GM23338 (cell line): ENCODE measurements at regions not wholly inside any gene's neighbourhood (a gene's known extent, or its start where the extent isn't known, plus 50 kb on each side); places are given as distances from the start of the nearest gene placed in this dataset.

Experiments used
- ATAC-seq: fragments of 200-7000 bp; cut with Tn5 transposase; 3 replicates; pipeline ENCODE4 v1.9.1; 2020
- DNase-seq: peaks from one replicate; pipeline ENCODE4 v3.0.0-alpha.2; 2015; ENCODE audit warnings: low spot score
- H2AFZ ChIP-seq: fragments of 200-600 bp; sonication (generic); 2 replicates; pipeline ENCODE4 v1.8.0; 2016; ENCODE audit warnings: antibody characterized with exemption, mild to moderate bottlenecking, moderate library complexity
- H3F3A ChIP-seq: fragments of 200-600 bp; sonication (generic); replicated peaks from 2 replicates; pipeline ENCODE4 v1.8.0; 2017; ENCODE audit warnings: antibody characterized with exemption, mixed run types, low read depth
- H3K27ac ChIP-seq: fragments of 200-600 bp; sonication (generic); 2 replicates; pipeline ENCODE4 v1.6.1; 2016; ENCODE audit warnings: low read depth
- H3K27me3 ChIP-seq: fragments of 200-600 bp; sonication (generic); 2 replicates; pipeline ENCODE4 v1.8.0; 2016; ENCODE audit warnings: mild to moderate bottlenecking, mixed run types, moderate library complexity; ENCODE audit not compliant: insufficient read depth
- H3K36me3 ChIP-seq: fragments of 200-600 bp; sonication (generic); 2 replicates; pipeline ENCODE4 v1.8.0; 2016; ENCODE audit warnings: mild to moderate bottlenecking; ENCODE audit not compliant: insufficient read depth
- H3K4me1 ChIP-seq: fragments of 200-600 bp; sonication (generic); 2 replicates; pipeline ENCODE4 v1.8.0; 2016; ENCODE audit warnings: mild to moderate bottlenecking, moderate library complexity; ENCODE audit not compliant: insufficient read depth
- H3K4me2 ChIP-seq: fragments of 200-600 bp; sonication (generic); 2 replicates; pipeline ENCODE4 v1.7.1; 2017; ENCODE audit warnings: mixed run types
- H3K4me3 ChIP-seq: fragments of 200-600 bp; sonication (generic); 2 replicates; pipeline ENCODE4 v1.6.1; 2016; ENCODE audit warnings: mixed run types
- H3K79me2 ChIP-seq: fragments of 200-600 bp; sonication (generic); replicated peaks from 2 replicates; pipeline ENCODE4 v1.8.0; 2017; ENCODE audit warnings: mild to moderate bottlenecking; ENCODE audit not compliant: insufficient read depth
- H3K9me2 ChIP-seq: fragments of 200-600 bp; sonication (generic); 2 replicates; pipeline ENCODE4 v1.8.0; 2017; ENCODE audit not compliant: insufficient read depth
- H4K20me1 ChIP-seq: fragments of 200-600 bp; sonication (generic); replicated peaks from 2 replicates; pipeline ENCODE4 v1.8.0; 2017; ENCODE audit warnings: mild to moderate bottlenecking; ENCODE audit not compliant: insufficient read depth
- H3K27ac Mint-ChIP-seq: 2 replicates; pipeline ENCODE4 v1.8.0; 2020; ENCODE audit warnings: inconsistent platforms, mild to moderate bottlenecking, moderate library complexity, mixed read lengths
- H3K27me3 Mint-ChIP-seq: 3 replicates; pipeline ENCODE4 v1.8.0; 2022; ENCODE audit warnings: low read depth, mild to moderate bottlenecking, moderate library complexity, mixed read lengths, inconsistent platforms; ENCODE audit not compliant: insufficient read depth, poor library complexity
- H3K36me3 Mint-ChIP-seq: 3 replicates; pipeline ENCODE4 v1.8.0; 2021; ENCODE audit warnings: low read depth, mild to moderate bottlenecking, inconsistent platforms, moderate library complexity, mixed read lengths
- H3K4me1 Mint-ChIP-seq: 3 replicates; pipeline ENCODE4 v1.8.0; 2020; ENCODE audit warnings: mild to moderate bottlenecking, inconsistent platforms, mixed read lengths
- H3K4me3 Mint-ChIP-seq: 3 replicates; pipeline ENCODE4 v1.8.0; 2021; ENCODE audit warnings: moderate library complexity, mild to moderate bottlenecking, inconsistent platforms, mixed read lengths
- H3K9me3 Mint-ChIP-seq: 3 replicates; pipeline ENCODE4 v1.8.0; 2020; ENCODE audit warnings: moderate library complexity, mild to moderate bottlenecking, inconsistent platforms, mixed read lengths
- CREB1 ChIP-seq: fragments of 250-450 bp; sonication (Bioruptor Pico); IDR thresholded peaks from 2 replicates; pipeline ENCODE4 v1.5.0; 2020; ENCODE audit warnings: low read depth, mild to moderate bottlenecking, moderate library complexity
- CTCF ChIP-seq, 2 experiments: fragments of 200-600 bp in 1 of 2; sonication (generic) in 1 of 2; conservative IDR thresholded peaks; 2 replicates each; pipeline versions ENCODE4 v1.5.1 to v1.6.1; 2016 to 2017; ENCODE audit warnings: antibody characterized with exemption in 2 of 2, low read depth in 2 of 2, mild to moderate bottlenecking in 2 of 2, moderate library complexity in 1 of 2
- ETS1 ChIP-seq: IDR thresholded peaks from 2 replicates; pipeline ENCODE4 v1.6.1; 2016; ENCODE audit warnings: antibody characterized with exemption
- EZH2 ChIP-seq: fragments of 200-600 bp; sonication (generic); IDR thresholded peaks from one replicate; pipeline ENCODE4 v1.8.0; 2017; ENCODE audit warnings: antibody characterized with exemption, mild to moderate bottlenecking, low read depth; ENCODE audit not compliant: unreplicated experiment
- EZH2phosphoT487 ChIP-seq: fragments of 200-600 bp; sonication (generic); IDR thresholded peaks from one replicate; pipeline ENCODE4 v1.8.1; 2018; ENCODE audit warnings: antibody characterized with exemption; ENCODE audit not compliant: unreplicated experiment
- JUNB ChIP-seq: IDR thresholded peaks from one replicate; pipeline ENCODE4 v1.6.1; 2016; ENCODE audit warnings: antibody characterized with exemption; ENCODE audit not compliant: unreplicated experiment
- NANOG ChIP-seq: IDR thresholded peaks from 2 replicates; pipeline ENCODE4 v1.6.1; 2016; ENCODE audit warnings: antibody characterized with exemption, borderline replicate concordance
- POLR2AphosphoS5 ChIP-seq: IDR thresholded peaks from 2 replicates; pipeline ENCODE4 v1.6.1; 2016; ENCODE audit warnings: antibody characterized with exemption, low read depth
- ZNF114 ChIP-seq: fragments of 250-450 bp; sonication (Bioruptor Pico); IDR thresholded peaks from 2 replicates; pipeline ENCODE4 v1.5.0; 2020; ENCODE audit warnings: mild to moderate bottlenecking, moderate library complexity
- TF ChIP-seq, protein P1 (sequence below): fragments of 250-450 bp; sonication (Bioruptor Pico); IDR thresholded peaks from 2 replicates; pipeline ENCODE4 v1.5.0; 2020; ENCODE audit warnings: mild to moderate bottlenecking, moderate library complexity
- TF ChIP-seq, protein P2 (sequence below): IDR thresholded peaks from one replicate; pipeline ENCODE4 v1.6.1; 2018; ENCODE audit warnings: antibody characterized with exemption; ENCODE audit not compliant: unreplicated experiment

- Histone ChIP-seq H3K36me3 (no peaks in the 10 kb centered on the region), H3K4me1 (peaks cover 6% of the 10 kb centered on the region), H3F3A (no peaks in the 10 kb centered on the region), H3K4me3 (no peak overlapping the region), H3K4me2 (no peak overlapping the region), H4K20me1 (no peaks in the 10 kb centered on the region), H3K9me2 (no peaks in the 10 kb centered on the region), H2AFZ (no peak overlapping the region), H3K27ac (no peak overlapping the region), H3K27me3 (no peaks in the 10 kb centered on the region), H3K79me2 (no peaks in the 10 kb centered on the region)
- no peak for DNase-seq
- TF ChIP-seq EZH2phosphoT487 (no peak), CREB1 (CRISPR knock-in tag) (no peak), CTCF (conservative IDR thresholded peaks at IDR 0.05; ENCODE audit: low read depth in 2 of 2) (no peak), NANOG (no peak), ETS1 (no peak), ZNF114 (no peak), JUNB (no peak), POLR2AphosphoS5 (no peak), EZH2 (no peak)
- TF ChIP-seq, protein P1, sequence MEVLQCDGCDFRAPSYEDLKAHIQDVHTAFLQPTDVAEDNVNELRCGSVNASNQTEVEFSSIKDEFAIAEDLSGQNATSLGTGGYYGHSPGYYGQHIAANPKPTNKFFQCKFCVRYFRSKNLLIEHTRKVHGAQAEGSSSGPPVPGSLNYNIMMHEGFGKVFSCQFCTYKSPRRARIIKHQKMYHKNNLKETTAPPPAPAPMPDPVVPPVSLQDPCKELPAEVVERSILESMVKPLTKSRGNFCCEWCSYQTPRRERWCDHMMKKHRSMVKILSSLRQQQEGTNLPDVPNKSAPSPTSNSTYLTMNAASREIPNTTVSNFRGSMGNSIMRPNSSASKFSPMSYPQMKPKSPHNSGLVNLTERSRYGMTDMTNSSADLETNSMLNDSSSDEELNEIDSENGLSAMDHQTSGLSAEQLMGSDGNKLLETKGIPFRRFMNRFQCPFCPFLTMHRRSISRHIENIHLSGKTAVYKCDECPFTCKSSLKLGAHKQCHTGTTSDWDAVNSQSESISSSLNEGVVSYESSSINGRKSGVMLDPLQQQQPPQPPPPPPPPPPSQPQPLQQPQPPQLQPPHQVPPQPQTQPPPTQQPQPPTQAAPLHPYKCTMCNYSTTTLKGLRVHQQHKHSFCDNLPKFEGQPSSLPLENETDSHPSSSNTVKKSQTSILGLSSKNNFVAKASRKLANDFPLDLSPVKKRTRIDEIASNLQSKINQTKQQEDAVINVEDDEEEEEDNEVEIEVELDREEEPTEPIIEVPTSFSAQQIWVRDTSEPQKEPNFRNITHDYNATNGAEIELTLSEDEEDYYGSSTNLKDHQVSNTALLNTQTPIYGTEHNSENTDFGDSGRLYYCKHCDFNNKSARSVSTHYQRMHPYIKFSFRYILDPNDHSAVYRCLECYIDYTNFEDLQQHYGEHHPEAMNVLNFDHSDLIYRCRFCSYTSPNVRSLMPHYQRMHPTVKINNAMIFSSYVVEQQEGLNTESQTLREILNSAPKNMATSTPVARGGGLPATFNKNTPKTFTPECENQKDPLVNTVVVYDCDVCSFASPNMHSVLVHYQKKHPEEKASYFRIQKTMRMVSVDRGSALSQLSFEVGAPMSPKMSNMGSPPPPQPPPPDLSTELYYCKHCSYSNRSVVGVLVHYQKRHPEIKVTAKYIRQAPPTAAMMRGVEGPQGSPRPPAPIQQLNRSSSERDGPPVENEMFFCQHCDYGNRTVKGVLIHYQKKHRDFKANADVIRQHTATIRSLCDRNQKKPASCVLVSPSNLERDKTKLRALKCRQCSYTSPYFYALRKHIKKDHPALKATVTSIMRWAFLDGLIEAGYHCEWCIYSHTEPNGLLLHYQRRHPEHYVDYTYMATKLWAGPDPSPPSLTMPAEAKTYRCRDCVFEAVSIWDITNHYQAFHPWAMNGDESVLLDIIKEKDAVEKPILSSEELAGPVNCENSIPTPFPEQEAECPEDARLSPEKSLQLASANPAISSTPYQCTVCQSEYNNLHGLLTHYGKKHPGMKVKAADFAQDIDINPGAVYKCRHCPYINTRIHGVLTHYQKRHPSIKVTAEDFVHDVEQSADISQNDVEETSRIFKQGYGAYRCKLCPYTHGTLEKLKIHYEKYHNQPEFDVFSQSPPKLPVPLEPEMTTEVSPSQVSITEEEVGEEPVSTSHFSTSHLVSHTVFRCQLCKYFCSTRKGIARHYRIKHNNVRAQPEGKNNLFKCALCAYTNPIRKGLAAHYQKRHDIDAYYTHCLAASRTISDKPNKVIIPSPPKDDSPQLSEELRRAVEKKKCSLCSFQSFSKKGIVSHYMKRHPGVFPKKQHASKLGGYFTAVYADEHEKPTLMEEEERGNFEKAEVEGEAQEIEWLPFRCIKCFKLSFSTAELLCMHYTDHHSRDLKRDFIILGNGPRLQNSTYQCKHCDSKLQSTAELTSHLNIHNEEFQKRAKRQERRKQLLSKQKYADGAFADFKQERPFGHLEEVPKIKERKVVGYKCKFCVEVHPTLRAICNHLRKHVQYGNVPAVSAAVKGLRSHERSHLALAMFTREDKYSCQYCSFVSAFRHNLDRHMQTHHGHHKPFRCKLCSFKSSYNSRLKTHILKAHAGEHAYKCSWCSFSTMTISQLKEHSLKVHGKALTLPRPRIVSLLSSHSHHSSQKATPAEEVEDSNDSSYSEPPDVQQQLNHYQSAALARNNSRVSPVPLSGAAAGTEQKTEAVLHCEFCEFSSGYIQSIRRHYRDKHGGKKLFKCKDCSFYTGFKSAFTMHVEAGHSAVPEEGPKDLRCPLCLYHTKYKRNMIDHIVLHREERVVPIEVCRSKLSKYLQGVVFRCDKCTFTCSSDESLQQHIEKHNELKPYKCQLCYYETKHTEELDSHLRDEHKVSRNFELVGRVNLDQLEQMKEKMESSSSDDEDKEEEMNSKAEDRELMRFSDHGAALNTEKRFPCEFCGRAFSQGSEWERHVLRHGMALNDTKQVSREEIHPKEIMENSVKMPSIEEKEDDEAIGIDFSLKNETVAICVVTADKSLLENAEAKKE (CRISPR knock-in tag): no peak
- TF ChIP-seq, protein P2, sequence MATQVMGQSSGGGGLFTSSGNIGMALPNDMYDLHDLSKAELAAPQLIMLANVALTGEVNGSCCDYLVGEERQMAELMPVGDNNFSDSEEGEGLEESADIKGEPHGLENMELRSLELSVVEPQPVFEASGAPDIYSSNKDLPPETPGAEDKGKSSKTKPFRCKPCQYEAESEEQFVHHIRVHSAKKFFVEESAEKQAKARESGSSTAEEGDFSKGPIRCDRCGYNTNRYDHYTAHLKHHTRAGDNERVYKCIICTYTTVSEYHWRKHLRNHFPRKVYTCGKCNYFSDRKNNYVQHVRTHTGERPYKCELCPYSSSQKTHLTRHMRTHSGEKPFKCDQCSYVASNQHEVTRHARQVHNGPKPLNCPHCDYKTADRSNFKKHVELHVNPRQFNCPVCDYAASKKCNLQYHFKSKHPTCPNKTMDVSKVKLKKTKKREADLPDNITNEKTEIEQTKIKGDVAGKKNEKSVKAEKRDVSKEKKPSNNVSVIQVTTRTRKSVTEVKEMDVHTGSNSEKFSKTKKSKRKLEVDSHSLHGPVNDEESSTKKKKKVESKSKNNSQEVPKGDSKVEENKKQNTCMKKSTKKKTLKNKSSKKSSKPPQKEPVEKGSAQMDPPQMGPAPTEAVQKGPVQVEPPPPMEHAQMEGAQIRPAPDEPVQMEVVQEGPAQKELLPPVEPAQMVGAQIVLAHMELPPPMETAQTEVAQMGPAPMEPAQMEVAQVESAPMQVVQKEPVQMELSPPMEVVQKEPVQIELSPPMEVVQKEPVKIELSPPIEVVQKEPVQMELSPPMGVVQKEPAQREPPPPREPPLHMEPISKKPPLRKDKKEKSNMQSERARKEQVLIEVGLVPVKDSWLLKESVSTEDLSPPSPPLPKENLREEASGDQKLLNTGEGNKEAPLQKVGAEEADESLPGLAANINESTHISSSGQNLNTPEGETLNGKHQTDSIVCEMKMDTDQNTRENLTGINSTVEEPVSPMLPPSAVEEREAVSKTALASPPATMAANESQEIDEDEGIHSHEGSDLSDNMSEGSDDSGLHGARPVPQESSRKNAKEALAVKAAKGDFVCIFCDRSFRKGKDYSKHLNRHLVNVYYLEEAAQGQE: no peak
- no peak for ATAC-seq
- H3K9me3 Mint-ChIP-seq: no peaks in the 10 kb centered on the region
- H3K27ac Mint-ChIP-seq: no peak overlapping the region
- H3K36me3 Mint-ChIP-seq: no peaks in the 10 kb centered on the region
- no peak overlapping the region for H3K4me3 Mint-ChIP-seq
- no peaks in the 10 kb centered on the region for H3K27me3 Mint-ChIP-seq
- no peaks in the 10 kb centered on the region for H3K4me1 Mint-ChIP-seq
Observed at GRCh38 chr4:31791666-31792065, 1071.5 kb downstream of the PCDH7 start.
